DOHH2 (cell line): ENCODE measurements at regions not wholly inside any gene's neighbourhood (a gene's known extent, or its start where the extent isn't known, plus 50 kb on each side); places are given as distances from the start of the nearest gene placed in this dataset.

Experiments used
- H3F3A ChIP-seq: fragments of 200-600 bp; sonication (generic), shearing (Covaris generic); 2 replicates; pipeline ENCODE4 v1.6.0; 2016; ENCODE audit warnings: antibody characterized with exemption, mild to moderate bottlenecking; ENCODE audit not compliant: control insufficient read depth, insufficient read depth
- H3K27ac ChIP-seq: fragments of 200-600 bp; sonication (generic); 2 replicates; pipeline ENCODE4 v1.5.1; 2014; ENCODE audit warnings: low read depth, mild to moderate bottlenecking, low read length, moderate library complexity
- H3K27me3 ChIP-seq: fragments of 200-600 bp; sonication (generic); 2 replicates; pipeline ENCODE4 v1.6.1; 2014; ENCODE audit warnings: mild to moderate bottlenecking, low read length, mixed read lengths; ENCODE audit not compliant: control insufficient read depth
- H3K36me3 ChIP-seq: fragments of 200-600 bp; sonication (generic); 2 replicates; pipeline ENCODE4 v1.6.1; 2014; ENCODE audit warnings: mild to moderate bottlenecking, low read length, moderate library complexity, mixed read lengths; ENCODE audit not compliant: control insufficient read depth
- H3K4me1 ChIP-seq: fragments of 200-600 bp; sonication (generic); 2 replicates; pipeline ENCODE4 v1.6.1; 2014; ENCODE audit warnings: mild to moderate bottlenecking, low read length, mixed read lengths; ENCODE audit not compliant: control insufficient read depth
- H3K4me2 ChIP-seq: fragments of 200-600 bp; sonication (generic); 2 replicates; pipeline ENCODE4 v1.6.0; 2014; ENCODE audit warnings: mild to moderate bottlenecking, low read length, moderate library complexity
- H3K4me3 ChIP-seq: fragments of 200-600 bp; sonication (generic); 2 replicates; pipeline ENCODE4 v1.5.1; 2014; ENCODE audit warnings: mild to moderate bottlenecking, low read length, mixed read lengths
- H3K79me2 ChIP-seq: fragments of 200-600 bp; sonication (generic); 2 replicates; pipeline ENCODE4 v1.6.1; 2014; ENCODE audit warnings: mild to moderate bottlenecking, low read length, mixed read lengths; ENCODE audit not compliant: control insufficient read depth
- H3K9me2 ChIP-seq: fragments of 200-600 bp; sonication (generic); replicated peaks from 2 replicates; pipeline ENCODE4 v1.6.1; 2014; ENCODE audit warnings: mild to moderate bottlenecking, low read length, mixed read lengths; ENCODE audit not compliant: control insufficient read depth
- H3K9me3 ChIP-seq: fragments of 200-600 bp; sonication (generic); 2 replicates; pipeline ENCODE4 v1.6.1; 2014; ENCODE audit warnings: antibody characterized with exemption, low read length, mixed read lengths; ENCODE audit not compliant: control insufficient read depth, insufficient read depth
- H4K20me1 ChIP-seq: fragments of 200-600 bp; sonication (generic); 2 replicates; pipeline ENCODE4 v1.6.0; 2014; ENCODE audit warnings: low read depth, mild to moderate bottlenecking, antibody characterized with exemption, low read length, moderate library complexity; ENCODE audit not compliant: control insufficient read depth, insufficient read depth
- CTCF ChIP-seq: fragments of 200-600 bp; sonication (generic); IDR thresholded peaks from one replicate; pipeline ENCODE4 v1.5.1; 2014; ENCODE audit warnings: antibody characterized with exemption, mild to moderate bottlenecking, low read depth, low read length; ENCODE audit not compliant: poor library complexity, severe bottlenecking
- EZH2phosphoT487 ChIP-seq: fragments of 200-600 bp; sonication (generic); IDR thresholded peaks from 2 replicates; pipeline ENCODE4 v1.6.1; 2017; ENCODE audit warnings: borderline replicate concordance, mild to moderate bottlenecking, antibody characterized with exemption, low read length, moderate library complexity, mixed read lengths

- no peak overlapping the region for H3K4me2 ChIP-seq
- no peak overlapping the region for H3K27ac ChIP-seq
- no peaks in the 10 kb centered on the region for H3K79me2 ChIP-seq
- H3F3A ChIP-seq, result no peaks in the 10 kb centered on the region
- H3K9me3 ChIP-seq, result no peaks in the 10 kb centered on the region
- H3K27me3 ChIP-seq, result peaks cover 3% of the 10 kb centered on the region; the same call in 1 of the 2 replicates
- no peaks in the 10 kb centered on the region for H3K4me1 ChIP-seq
- no peaks in the 10 kb centered on the region for H3K36me3 ChIP-seq
- H4K20me1 ChIP-seq, result no peaks in the 10 kb centered on the region
- no peak for TF ChIP-seq CTCF
- no peak for TF ChIP-seq EZH2phosphoT487
- no peak overlapping the region for H3K4me3 ChIP-seq
- no peaks in the 10 kb centered on the region for H3K9me2 ChIP-seq
These were observed 93.8 kb upstream of the LRRC55 start for GRCh38 chr11:57087991-57088390.

- H3K4me2 ChIP-seq, result no peak overlapping the region
- no peak overlapping the region for H3K4me3 ChIP-seq
- TF ChIP-seq CTCF (no peak), EZH2phosphoT487 (no peak)
- H3K4me1 ChIP-seq, result no peaks in the 10 kb centered on the region
- H3K36me3 ChIP-seq, result no peaks in the 10 kb centered on the region
- no peaks in the 10 kb centered on the region for H3K79me2 ChIP-seq
- H3K27ac ChIP-seq, result no peak overlapping the region
- H4K20me1 ChIP-seq, result no peaks in the 10 kb centered on the region
- H3F3A ChIP-seq, result no peaks in the 10 kb centered on the region
- no peaks in the 10 kb centered on the region; the same call in 1 of the 2 replicates for H3K27me3 ChIP-seq
- H3K9me3 ChIP-seq, result no peaks in the 10 kb centered on the region
- no peaks in the 10 kb centered on the region for H3K9me2 ChIP-seq
These were observed 89.6 kb upstream of the LRRC55 start for GRCh38 chr11:57092028-57092698.

DNA sequence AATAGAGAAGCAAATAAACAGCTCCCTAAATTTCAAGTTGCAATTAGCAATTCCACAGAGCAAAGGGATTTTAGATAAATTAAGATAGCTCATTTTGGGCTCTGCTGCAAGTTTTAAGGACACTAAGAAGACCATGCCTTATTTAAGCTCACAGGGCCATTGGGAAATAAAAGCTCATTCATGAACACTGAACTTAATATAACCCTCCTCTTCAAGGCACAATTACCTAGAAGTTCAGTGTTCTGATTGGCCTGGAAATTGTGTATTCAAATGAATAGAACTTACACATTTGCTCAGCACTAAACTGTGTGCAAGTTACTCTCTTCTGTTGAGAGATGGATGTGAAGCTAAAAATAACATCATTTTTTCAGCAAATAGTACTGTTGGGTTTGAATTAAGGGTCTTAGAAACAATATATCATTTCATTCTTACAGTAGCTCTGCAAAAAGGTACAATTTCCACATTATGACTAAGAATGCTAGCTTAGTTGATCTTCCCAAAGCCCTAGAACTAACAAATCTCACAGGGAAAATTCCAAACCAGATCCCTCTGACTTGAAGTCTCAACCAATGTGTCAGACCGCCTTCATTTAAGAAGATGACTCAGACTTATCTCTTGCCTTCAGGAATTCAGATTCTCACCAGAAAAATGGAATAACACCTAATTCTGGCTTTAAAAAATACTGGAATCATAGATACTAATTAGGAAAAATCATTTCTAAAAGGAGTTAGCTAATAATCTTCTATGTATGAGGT lies 87.4 kb upstream of the LRRC55 start:
- H3K4me1 ChIP-seq, result no peaks in the 10 kb centered on the region
- no peaks in the 10 kb centered on the region for H3K9me3 ChIP-seq
- TF ChIP-seq CTCF, result no peak
- H4K20me1 ChIP-seq, result no peaks in the 10 kb centered on the region
- no peaks in the 10 kb centered on the region for H3K36me3 ChIP-seq
- no peak overlapping the region for H3K4me2 ChIP-seq
- no peaks in the 10 kb centered on the region for H3K9me2 ChIP-seq
- H3K4me3 ChIP-seq, result no peak overlapping the region
- no peaks in the 10 kb centered on the region for H3K27me3 ChIP-seq
- no peaks in the 10 kb centered on the region for H3F3A ChIP-seq
- H3K27ac ChIP-seq, result no peak overlapping the region
- no peaks in the 10 kb centered on the region for H3K79me2 ChIP-seq
